Epithelial cell of esophagus (primary cell): ENCODE measurements at regions not wholly inside any gene's neighbourhood (a gene's known extent, or its start where the extent isn't known, plus 50 kb on each side); places are given as distances from the start of the nearest gene placed in this dataset.

Experiments used
- DNase-seq: peaks from one replicate; pipeline ENCODE4 v3.0.0; 2010; ENCODE audit warnings: low read depth
- H3K4me3 ChIP-seq: 2 replicates; pipeline ENCODE4 v1.5.1; 2011; ENCODE audit warnings: mild to moderate bottlenecking, low read length, control low read depth
- TF ChIP-seq, protein P1 (sequence below): IDR thresholded peaks from 2 replicates; pipeline ENCODE4 v1.5.1; 2011; ENCODE audit warnings: low read depth, mild to moderate bottlenecking, low read length, control low read depth, inconsistent platforms; ENCODE audit not compliant: insufficient read depth; ENCODE audit errors: missing control alignments

- TF ChIP-seq, protein P1, sequence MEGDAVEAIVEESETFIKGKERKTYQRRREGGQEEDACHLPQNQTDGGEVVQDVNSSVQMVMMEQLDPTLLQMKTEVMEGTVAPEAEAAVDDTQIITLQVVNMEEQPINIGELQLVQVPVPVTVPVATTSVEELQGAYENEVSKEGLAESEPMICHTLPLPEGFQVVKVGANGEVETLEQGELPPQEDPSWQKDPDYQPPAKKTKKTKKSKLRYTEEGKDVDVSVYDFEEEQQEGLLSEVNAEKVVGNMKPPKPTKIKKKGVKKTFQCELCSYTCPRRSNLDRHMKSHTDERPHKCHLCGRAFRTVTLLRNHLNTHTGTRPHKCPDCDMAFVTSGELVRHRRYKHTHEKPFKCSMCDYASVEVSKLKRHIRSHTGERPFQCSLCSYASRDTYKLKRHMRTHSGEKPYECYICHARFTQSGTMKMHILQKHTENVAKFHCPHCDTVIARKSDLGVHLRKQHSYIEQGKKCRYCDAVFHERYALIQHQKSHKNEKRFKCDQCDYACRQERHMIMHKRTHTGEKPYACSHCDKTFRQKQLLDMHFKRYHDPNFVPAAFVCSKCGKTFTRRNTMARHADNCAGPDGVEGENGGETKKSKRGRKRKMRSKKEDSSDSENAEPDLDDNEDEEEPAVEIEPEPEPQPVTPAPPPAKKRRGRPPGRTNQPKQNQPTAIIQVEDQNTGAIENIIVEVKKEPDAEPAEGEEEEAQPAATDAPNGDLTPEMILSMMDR, result no peak
- DNase-seq, result peak; percentile 92
- no peak overlapping the region for H3K4me3 ChIP-seq
These were observed 376.7 kb downstream of the DNAH5 start for GRCh38 chr5:13567819-13568218.

DNA sequence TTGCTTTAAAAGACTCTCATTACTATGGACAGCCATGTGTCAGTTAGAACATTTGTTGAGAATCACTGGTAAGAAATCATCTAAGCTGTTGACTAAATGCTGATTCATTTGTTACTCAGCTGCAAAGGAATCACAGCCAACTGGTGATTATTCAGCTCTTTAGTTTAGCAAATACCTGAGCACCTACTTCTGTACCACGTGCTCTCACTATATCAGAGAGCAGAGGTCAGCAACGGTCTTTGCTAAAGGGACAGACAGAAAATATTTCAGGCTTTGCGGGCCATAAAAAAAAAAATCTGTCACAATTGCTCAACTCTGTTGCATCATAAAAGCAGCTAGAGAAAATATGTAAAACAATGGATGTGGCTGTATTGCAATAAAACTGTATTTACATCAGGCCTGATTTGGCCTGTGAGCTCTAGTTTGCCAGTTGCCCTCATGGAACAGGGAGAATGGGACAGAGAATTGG is 377.6 kb downstream of the DNAH5 start:
- peak; percentile 96 for DNase-seq
- no peak overlapping the region for H3K4me3 ChIP-seq
- TF ChIP-seq, protein P1, result no peak

DNA sequence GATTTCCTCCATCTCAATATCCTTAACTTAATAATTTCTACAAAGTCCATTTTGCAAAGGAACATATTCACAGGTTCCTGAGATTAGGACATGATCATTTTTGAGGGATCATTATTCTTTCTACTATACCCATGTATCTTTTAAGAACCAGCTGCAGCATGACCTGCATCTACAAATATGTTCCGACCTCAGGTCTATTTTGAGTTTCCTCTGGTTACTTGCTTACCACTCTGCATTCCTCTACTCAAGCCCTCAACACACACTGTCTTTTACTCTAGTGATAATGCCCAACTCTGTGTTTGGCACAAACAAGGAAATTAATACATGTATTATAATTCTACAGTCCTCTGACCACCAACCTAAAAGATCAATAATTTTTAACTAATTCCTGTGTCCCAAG is 386.1 kb downstream of the DNAH5 start:
- TF ChIP-seq, protein P1, result no peak
- H3K4me3 ChIP-seq, result no peak overlapping the region
- no peak for DNase-seq

DNA sequence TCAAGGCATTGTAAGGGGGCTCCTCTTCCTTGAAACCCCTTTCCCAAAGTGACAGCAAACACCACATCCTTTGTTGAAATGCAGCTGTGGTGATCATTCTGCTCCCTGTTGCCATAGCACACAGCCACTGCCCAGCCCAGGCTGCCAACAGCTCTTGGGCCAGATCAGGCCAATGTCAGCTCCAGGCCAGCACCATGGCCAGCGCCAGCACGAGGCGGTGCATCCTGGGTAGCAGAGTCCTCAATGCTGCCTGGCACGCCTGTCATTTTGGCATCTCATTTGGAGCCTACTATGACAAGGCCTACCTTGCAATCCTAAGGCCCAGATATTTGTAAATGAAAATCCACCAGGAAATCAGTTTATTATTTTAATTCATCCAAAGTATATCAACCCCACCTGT is 390.6 kb downstream of the DNAH5 start:
- DNase-seq, result peak; percentile 57
- no peak overlapping the region for H3K4me3 ChIP-seq
- TF ChIP-seq, protein P1, result no peak

DNA sequence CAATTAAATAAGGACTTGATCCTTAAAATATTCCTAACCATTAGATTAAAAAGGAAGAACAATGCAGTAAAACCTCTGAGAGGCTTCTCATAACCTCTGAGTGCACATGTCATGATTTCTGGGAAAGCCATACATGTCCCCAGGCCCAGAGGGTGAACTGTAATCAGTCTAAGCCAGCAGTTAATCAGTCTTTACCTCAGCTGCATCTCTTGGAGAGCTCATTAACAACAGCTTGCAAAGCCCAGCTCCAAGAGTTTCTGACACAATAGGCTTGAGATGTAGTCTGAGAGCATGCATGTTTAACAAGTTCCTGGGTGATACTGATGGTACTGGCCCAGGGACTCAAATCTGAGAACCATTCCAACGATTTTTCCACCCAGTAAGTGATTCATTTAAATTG is 392.1 kb downstream of the DNAH5 start:
- H3K4me3 ChIP-seq, result no peak overlapping the region
- TF ChIP-seq, protein P1, result no peak
- no peak for DNase-seq

DNA sequence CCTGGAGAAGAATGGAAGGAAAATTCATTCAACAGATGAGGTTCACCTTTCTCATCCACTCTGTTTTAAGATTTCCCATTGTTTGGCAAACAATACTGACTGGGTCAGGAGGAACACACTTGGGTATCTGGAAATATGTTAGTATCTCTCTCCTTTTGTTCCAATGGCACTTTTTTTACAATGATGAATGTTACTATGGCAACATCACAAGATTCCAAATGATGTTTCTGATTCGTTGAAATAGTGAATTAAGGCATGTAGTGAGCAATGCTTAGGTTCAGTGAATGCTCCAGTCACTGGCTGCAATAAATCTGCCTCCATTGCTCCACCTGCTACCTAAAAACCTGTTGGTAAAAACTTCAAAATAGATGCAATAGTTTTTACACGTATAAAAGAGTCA is 392.8 kb downstream of the DNAH5 start:
- no peak for DNase-seq
- TF ChIP-seq, protein P1, result no peak

DNA sequence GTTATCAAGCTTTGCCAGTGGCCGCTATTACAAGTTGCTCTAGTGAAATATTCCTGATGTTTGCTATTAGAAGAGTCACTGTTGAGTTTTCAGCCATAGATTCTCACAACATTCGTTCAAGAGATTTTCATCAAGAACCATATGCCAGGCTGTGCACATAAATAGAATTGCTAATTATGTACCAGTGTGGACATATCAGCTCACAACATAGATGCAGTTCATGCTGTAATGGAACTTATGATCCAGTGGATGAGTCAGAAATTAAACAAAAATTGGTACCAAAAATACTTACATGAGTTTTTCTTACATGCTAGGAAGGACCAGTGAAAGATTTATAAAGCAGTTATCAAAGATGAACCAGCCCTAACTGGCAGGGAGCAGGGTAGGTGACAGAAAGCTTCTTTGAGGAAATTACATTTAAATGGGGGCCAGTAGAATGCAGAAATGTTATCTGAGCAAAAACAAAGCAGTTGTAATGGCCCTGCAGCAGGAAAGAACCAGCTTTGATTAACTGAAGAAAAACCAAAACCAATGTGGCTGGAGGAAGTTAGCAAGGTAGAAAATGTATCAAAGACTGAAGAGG is 404.2 kb downstream of the DNAH5 start:
- no peak for DNase-seq
- no peak overlapping the region for H3K4me3 ChIP-seq
- TF ChIP-seq, protein P1, result no peak

More for the DNA sequence above, 392.8 kb downstream of the DNAH5 start:
- no peak overlapping the region for H3K4me3 ChIP-seq
